HCT116 (cell line): ENCODE measurements at regions not wholly inside any gene's neighbourhood (a gene's known extent, or its start where the extent isn't known, plus 50 kb on each side); places are given as distances from the start of the nearest gene placed in this dataset.

Experiments used
- ATAC-seq: fragments of 200-7000 bp; cut with Tn5 transposase; 2 replicates; pipeline ENCODE4 v1.9.1; 2020; ENCODE audit warnings: mild to moderate bottlenecking, moderate library complexity
- BruUV-seq: library from RNA; stranded (reverse); fragments of 400-500 nt; replicated peaks from 2 replicates; lab custom pipeline; 2021; lab: Mats Ljungman, UMichigan
- CTCF ChIA-PET: fragments of 300-600 bp; sonication (Branson Sonifier 250); formaldehyde crosslinking; loops from one replicate; lab custom pipeline; 2021; ENCODE audit warnings: antibody characterized with exemption; lab: Charles Lee
- POLR2A ChIA-PET: fragments of 300-600, 350-600 bp; sonication (Branson Sonifier 250); formaldehyde crosslinking; loops from one replicate; lab custom pipeline; 2021; ENCODE audit warnings: antibody characterized with exemption; lab: Charles Lee
- RAD21 ChIA-PET, 2 experiments: fragments of 300-600 bp; sonication (Branson Sonifier 250); formaldehyde crosslinking; loops; one replicate each; lab custom pipeline; 2023; ENCODE audit warnings: low total read pairs in 2 of 2; ENCODE audit not compliant: uncharacterized antibody in 2 of 2, unreplicated experiment in 2 of 2, low non-redundant PET in 1 of 2; lab: Charles Lee
- DNase-seq: peaks from one replicate; pipeline ENCODE4 v3.0.0-alpha.2; 2010; ENCODE audit warnings: low read depth, low spot score
- H2AFZ ChIP-seq: fragments of 200-600 bp; shearing (Covaris generic), sonication (generic); 2 replicates; pipeline ENCODE4 v1.6.1; 2017; ENCODE audit warnings: low read depth, mixed run types, mixed read lengths, antibody characterized with exemption, low read length; ENCODE audit not compliant: poor library complexity, severe bottlenecking
- H3K27ac ChIP-seq: 2 replicates; pipeline ENCODE4 v1.5.1; 2012; ENCODE audit warnings: low read depth, low read length
- H3K27me3 ChIP-seq: fragments of 200-600 bp; sonication (generic); 2 replicates; pipeline ENCODE4 v1.6.1; 2016; ENCODE audit warnings: mixed run types, low read length, mixed read lengths; ENCODE audit not compliant: insufficient read depth
- H3K36me3 ChIP-seq, 2 experiments: fragments of 200-500 bp in 1 of 2; fragments of 200-600 bp in 1 of 2; sonication (Bioruptor generic) in 1 of 2; sonication (generic) in 1 of 2; 2 replicates each; pipeline versions ENCODE4 v1.5.1 to v1.6.1; 2014 to 2016; ENCODE audit warnings: low read length in 2 of 2, inconsistent platforms in 1 of 2, mixed read lengths in 1 of 2, mixed run types in 1 of 2; ENCODE audit not compliant: insufficient read depth in 2 of 2, control insufficient read depth in 1 of 2
- H3K4me1 ChIP-seq, 2 experiments: fragments of 200-600 bp in 1 of 2; sonication (generic) in 1 of 2; 2 replicates each; pipeline versions ENCODE4 v1.5.1 to v1.6.1; 2012 to 2017; ENCODE audit warnings: low read length in 2 of 2, inconsistent platforms in 1 of 2, mild to moderate bottlenecking in 1 of 2, mixed read lengths in 1 of 2, mixed run types in 1 of 2, moderate library complexity in 1 of 2; ENCODE audit not compliant: insufficient read depth in 2 of 2, control insufficient read depth in 1 of 2
- H3K4me2 ChIP-seq: fragments of 200-600 bp; sonication (generic); 2 replicates; pipeline ENCODE4 v1.6.1; 2017; ENCODE audit warnings: mixed run types, low read length, mixed read lengths
- H3K4me3 ChIP-seq, 2 experiments: fragments of 200-600 bp in 1 of 2; sonication (generic) in 1 of 2; replicated peaks in 1 of 2; 2 replicates each; pipeline ENCODE4 v1.5.1; 2011 to 2016; ENCODE audit warnings: low read length in 2 of 2, control low read depth in 1 of 2, low read depth in 1 of 2, mild to moderate bottlenecking in 1 of 2, mixed read lengths in 1 of 2, mixed run types in 1 of 2
- H3K79me2 ChIP-seq: fragments of 200-600 bp; sonication (generic); 2 replicates; pipeline ENCODE4 v1.6.1; 2017; ENCODE audit warnings: mild to moderate bottlenecking, mixed run types, low read length, moderate library complexity, mixed read lengths; ENCODE audit not compliant: insufficient read depth
- H3K9ac ChIP-seq: fragments of 200-600 bp; sonication (generic); 2 replicates; pipeline ENCODE4 v1.6.1; 2016; ENCODE audit warnings: low read length, mixed read lengths
- H3K9me2 ChIP-seq: fragments of 200-600 bp; sonication (generic), shearing (Covaris generic); 2 replicates; pipeline ENCODE4 v1.6.1; 2017; ENCODE audit warnings: mixed run types, mild to moderate bottlenecking, moderate library complexity; ENCODE audit not compliant: insufficient read depth
- H3K9me3 ChIP-seq, 2 experiments: fragments of 200-500 bp in 1 of 2; fragments of 200-600 bp in 1 of 2; sonication (Bioruptor generic) in 1 of 2; sonication (generic) in 1 of 2; 2 replicates each; pipeline ENCODE4 v1.6.1; 2014 to 2017; ENCODE audit warnings: low read length in 2 of 2, mixed read lengths in 2 of 2, inconsistent platforms in 1 of 2, low read depth in 1 of 2, mild to moderate bottlenecking in 1 of 2, mixed run types in 1 of 2, moderate library complexity in 1 of 2; ENCODE audit not compliant: control insufficient read depth in 1 of 2, insufficient read depth in 1 of 2
- H4K20me1 ChIP-seq: fragments of 200-600 bp; sonication (generic), shearing (Covaris generic); 2 replicates; pipeline ENCODE4 v1.6.1; 2017; ENCODE audit warnings: mixed run types, mild to moderate bottlenecking, moderate library complexity; ENCODE audit not compliant: insufficient read depth
- JUND ChIP-seq: IDR thresholded peaks from 2 replicates; pipeline ENCODE4 v1.6.1; 2012
- POLR2A ChIP-seq: IDR thresholded peaks from 2 replicates; pipeline ENCODE4 v1.7.0; 2011; ENCODE audit warnings: borderline replicate concordance; ENCODE audit not compliant: insufficient read depth, insufficient read length; ENCODE audit errors: extremely low read depth
- REST ChIP-seq: IDR thresholded peaks from 2 replicates; pipeline ENCODE4 v1.6.1; 2012; ENCODE audit warnings: low read depth
- intact Hi-C: fragments of 100-400 bp; cut with micrococcal nuclease; formaldehyde crosslinking; loops from 2 replicates; pipeline ENCODE4 v1.10.0; 2022
- TF ChIP-seq, protein P1 (sequence below): IDR thresholded peaks from 2 replicates; pipeline ENCODE4 v1.6.1; 2012
- TF ChIP-seq, protein P2 (sequence below): IDR thresholded peaks from 2 replicates; pipeline ENCODE4 v1.6.1; 2011; ENCODE audit warnings: mild to moderate bottlenecking, low read length, moderate library complexity; ENCODE audit not compliant: insufficient replicate concordance; ENCODE audit errors: extremely low read depth

DNA sequence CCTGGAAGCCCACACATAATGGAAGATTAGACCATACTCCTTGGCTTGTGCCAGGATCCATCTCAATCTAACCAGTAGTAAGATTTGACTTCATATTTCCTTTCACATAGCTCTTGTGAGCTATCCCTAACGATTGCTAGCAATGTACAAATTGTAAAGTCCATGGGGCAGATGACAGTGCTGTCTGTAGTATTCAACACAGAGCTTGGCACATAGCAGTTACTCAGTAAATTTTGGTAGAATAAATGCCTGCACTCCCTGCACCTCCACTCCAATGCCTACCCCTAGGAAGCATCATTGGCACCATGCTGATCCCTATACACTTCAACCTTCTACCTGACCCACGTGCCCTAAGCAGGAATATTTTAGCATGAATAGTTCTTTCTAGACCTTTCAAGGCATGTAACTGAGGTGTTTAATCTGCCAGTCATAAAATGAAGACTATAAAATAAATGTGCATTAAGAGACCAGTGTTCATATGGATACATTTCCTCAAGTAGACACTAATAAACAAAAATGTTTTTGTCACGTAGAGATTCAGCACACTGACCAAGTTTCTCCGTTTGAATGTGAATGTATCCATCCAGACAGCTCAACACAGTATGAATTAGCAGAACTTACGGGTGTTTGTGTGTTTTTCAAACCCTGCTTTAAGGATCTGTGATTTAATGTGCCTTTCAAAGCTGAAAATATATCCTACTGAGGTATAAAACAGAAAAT is 98.8 kb downstream of the BMP4 start:
- ATAC-seq, result no peak
- no TSS peak for BruUV-seq
- H3K79me2 ChIP-seq, result no peaks in the 10 kb centered on the region
- no peak overlapping the region for H3K27ac ChIP-seq
- no peaks in the 10 kb centered on the region for H3K9me3 ChIP-seq
- H3K36me3 ChIP-seq, result no peaks in the 10 kb centered on the region
- H3K27me3 ChIP-seq, result no peaks in the 10 kb centered on the region
- no peak overlapping the region for H3K9ac ChIP-seq
- TF ChIP-seq JUND (no peak), REST (no peak), POLR2A (no peak)
- TF ChIP-seq, protein P1, sequence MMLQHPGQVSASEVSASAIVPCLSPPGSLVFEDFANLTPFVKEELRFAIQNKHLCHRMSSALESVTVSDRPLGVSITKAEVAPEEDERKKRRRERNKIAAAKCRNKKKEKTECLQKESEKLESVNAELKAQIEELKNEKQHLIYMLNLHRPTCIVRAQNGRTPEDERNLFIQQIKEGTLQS, result no peak
- TF ChIP-seq, protein P2, sequence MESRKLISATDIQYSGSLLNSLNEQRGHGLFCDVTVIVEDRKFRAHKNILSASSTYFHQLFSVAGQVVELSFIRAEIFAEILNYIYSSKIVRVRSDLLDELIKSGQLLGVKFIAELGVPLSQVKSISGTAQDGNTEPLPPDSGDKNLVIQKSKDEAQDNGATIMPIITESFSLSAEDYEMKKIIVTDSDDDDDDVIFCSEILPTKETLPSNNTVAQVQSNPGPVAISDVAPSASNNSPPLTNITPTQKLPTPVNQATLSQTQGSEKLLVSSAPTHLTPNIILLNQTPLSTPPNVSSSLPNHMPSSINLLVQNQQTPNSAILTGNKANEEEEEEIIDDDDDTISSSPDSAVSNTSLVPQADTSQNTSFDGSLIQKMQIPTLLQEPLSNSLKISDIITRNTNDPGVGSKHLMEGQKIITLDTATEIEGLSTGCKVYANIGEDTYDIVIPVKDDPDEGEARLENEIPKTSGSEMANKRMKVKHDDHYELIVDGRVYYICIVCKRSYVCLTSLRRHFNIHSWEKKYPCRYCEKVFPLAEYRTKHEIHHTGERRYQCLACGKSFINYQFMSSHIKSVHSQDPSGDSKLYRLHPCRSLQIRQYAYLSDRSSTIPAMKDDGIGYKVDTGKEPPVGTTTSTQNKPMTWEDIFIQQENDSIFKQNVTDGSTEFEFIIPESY, result no peak
- TF ChIP-seq, all 23 proteins: peak for 0
- POLR2A ChIA-PET, result no interaction called here
- H3K4me3 ChIP-seq, result no peak overlapping the region
- CTCF ChIA-PET, result no interaction called here
- RAD21 ChIA-PET, result no interaction called here
- H3K4me1 ChIP-seq, result peaks cover 21 to 31% of the 10 kb centered on the region in 2 experiments
- H3K4me2 ChIP-seq, result no peak overlapping the region
- H2AFZ ChIP-seq, result no peak overlapping the region
- intact Hi-C loops, result no loop called here
- no peak for DNase-seq
- H3K9me2 ChIP-seq, result no peaks in the 10 kb centered on the region
- no peaks in the 10 kb centered on the region for H4K20me1 ChIP-seq
